ENCODE measurements at regions not wholly inside any gene's neighbourhood (a gene's known extent, or its start where the extent isn't known, plus 50 kb on each side); places are given as distances from the start of the nearest gene placed in this dataset.

DNA sequence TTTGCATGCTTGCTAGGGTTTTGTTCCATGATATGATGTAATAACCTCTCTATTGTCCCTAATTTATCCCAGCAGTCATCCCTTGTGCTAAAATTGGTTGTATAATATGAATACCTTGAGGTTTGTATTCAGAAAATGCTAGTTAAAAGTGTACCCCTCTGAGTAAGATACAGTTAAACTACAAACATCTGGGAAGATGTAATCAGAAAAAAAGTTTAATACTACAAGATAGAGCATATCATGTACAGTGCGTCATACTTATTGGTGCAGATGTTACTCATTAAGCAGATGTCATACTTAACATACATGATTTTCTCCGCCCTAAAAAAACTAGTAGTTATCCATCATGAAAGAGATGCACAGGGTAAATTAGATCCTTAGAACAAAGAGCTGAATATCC, 336.1 kb upstream of the KCND2 start:
- TF ChIP-seq, protein P1, sequence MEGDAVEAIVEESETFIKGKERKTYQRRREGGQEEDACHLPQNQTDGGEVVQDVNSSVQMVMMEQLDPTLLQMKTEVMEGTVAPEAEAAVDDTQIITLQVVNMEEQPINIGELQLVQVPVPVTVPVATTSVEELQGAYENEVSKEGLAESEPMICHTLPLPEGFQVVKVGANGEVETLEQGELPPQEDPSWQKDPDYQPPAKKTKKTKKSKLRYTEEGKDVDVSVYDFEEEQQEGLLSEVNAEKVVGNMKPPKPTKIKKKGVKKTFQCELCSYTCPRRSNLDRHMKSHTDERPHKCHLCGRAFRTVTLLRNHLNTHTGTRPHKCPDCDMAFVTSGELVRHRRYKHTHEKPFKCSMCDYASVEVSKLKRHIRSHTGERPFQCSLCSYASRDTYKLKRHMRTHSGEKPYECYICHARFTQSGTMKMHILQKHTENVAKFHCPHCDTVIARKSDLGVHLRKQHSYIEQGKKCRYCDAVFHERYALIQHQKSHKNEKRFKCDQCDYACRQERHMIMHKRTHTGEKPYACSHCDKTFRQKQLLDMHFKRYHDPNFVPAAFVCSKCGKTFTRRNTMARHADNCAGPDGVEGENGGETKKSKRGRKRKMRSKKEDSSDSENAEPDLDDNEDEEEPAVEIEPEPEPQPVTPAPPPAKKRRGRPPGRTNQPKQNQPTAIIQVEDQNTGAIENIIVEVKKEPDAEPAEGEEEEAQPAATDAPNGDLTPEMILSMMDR (IDR thresholded peaks at IDR 0.05 in 2 of 3, conservative IDR thresholded peaks at IDR 0.05 in 1 of 3; ENCODE audit: control insufficient read depth in 2 of 3, extremely low read depth in 1 of 3, insufficient read depth in 1 of 3, low read depth in 3 of 3, low read length in 3 of 3) = no peak
- TF ChIP-seq ATF3 (IDR thresholded peaks at IDR 0.05; ENCODE audit: borderline replicate concordance, extremely low read depth, low read depth, low read length) (no peak), EZH2 (IDR thresholded peaks at IDR 0.05; ENCODE audit: borderline replicate concordance, control insufficient read depth, low read depth, low read length) (no peak), CBX3 (IDR thresholded peaks at IDR 0.05; ENCODE audit: borderline replicate concordance, low read depth) (no peak), CREB1 (IDR thresholded peaks at IDR 0.05; ENCODE audit: low read depth) (no peak), POLR2AphosphoS5 (IDR thresholded peaks at IDR 0.05; ENCODE audit: low read length) (no peak), ZSCAN29 (IDR thresholded peaks at IDR 0.05) (no peak), MTA2 (IDR thresholded peaks at IDR 0.05; ENCODE audit: low read depth) (no peak), ZNF274 (IDR thresholded peaks at IDR 0.05; ENCODE audit: insufficient read depth, insufficient read length) (no peak)
